Breast epithelium (tissue), 3 donors: ENCODE measurements at regions not wholly inside any gene's neighbourhood (a gene's known extent, or its start where the extent isn't known, plus 50 kb on each side); places are given as distances from the start of the nearest gene placed in this dataset.

Experiments
- POLR2AphosphoS5 ChIP-seq, 3 donors: sonication (generic); formaldehyde crosslinking; IDR thresholded peaks; one replicate each; pipeline ENCODE4 v1.6.1; 2017; ENCODE audit warnings: antibody characterized with exemption in 3 of 3
- TF ChIP-seq, protein P1 (sequence below), 3 donors: fragments of 450-650 bp; IDR thresholded peaks; one replicate each; pipeline ENCODE4 v1.5.1; 2016 to 2017; ENCODE audit warnings: antibody characterized with exemption in 3 of 3, mild to moderate bottlenecking in 3 of 3, moderate library complexity in 3 of 3

GRCh38 chrX:10370976-10371375, 214.2 kb downstream of the CLCN4 start:
- TF ChIP-seq, protein P1, sequence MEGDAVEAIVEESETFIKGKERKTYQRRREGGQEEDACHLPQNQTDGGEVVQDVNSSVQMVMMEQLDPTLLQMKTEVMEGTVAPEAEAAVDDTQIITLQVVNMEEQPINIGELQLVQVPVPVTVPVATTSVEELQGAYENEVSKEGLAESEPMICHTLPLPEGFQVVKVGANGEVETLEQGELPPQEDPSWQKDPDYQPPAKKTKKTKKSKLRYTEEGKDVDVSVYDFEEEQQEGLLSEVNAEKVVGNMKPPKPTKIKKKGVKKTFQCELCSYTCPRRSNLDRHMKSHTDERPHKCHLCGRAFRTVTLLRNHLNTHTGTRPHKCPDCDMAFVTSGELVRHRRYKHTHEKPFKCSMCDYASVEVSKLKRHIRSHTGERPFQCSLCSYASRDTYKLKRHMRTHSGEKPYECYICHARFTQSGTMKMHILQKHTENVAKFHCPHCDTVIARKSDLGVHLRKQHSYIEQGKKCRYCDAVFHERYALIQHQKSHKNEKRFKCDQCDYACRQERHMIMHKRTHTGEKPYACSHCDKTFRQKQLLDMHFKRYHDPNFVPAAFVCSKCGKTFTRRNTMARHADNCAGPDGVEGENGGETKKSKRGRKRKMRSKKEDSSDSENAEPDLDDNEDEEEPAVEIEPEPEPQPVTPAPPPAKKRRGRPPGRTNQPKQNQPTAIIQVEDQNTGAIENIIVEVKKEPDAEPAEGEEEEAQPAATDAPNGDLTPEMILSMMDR (IDR thresholded peaks at IDR 0.05), result no peak
- no peak for TF ChIP-seq POLR2AphosphoS5 (IDR thresholded peaks at IDR 0.05)
